SK-N-SH (cell line): ENCODE measurements at regions not wholly inside any gene's neighbourhood (a gene's known extent, or its start where the extent isn't known, plus 50 kb on each side); places are given as distances from the start of the nearest gene placed in this dataset.

ENCODE experiments used
- TF ChIP-seq, protein P1 (sequence below): IDR thresholded peaks from 2 replicates; pipeline ENCODE4 v1.4.0; 2012; ENCODE audit warnings: low read depth
- TF ChIP-seq, protein P2 (sequence below): IDR thresholded peaks from 2 replicates; pipeline ENCODE4 v1.4.0; 2012; ENCODE audit warnings: low read depth, borderline replicate concordance

DNA sequence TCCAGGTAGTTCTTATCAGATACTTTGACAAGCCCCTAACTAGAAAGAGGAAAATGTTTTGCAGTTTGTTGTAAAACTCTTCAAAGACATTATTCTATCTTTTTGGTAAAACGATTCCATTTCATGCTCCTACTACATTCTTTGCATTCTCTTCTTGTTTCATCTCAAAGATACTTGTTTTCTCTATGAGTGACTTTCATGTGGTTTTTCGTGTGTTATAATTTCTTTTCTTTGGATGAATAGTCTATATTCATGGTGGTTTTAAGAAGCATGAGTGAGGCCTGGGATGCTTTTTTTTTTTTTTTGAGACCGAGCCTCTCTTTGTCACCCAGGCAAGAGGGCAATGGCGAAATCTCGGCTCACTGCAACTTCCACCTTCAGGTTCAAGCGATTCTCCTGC is 292.5 kb upstream of the LYZL1 start:
- TF ChIP-seq, protein P1, sequence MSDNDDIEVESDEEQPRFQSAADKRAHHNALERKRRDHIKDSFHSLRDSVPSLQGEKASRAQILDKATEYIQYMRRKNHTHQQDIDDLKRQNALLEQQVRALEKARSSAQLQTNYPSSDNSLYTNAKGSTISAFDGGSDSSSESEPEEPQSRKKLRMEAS: no peak
- TF ChIP-seq, protein P2, sequence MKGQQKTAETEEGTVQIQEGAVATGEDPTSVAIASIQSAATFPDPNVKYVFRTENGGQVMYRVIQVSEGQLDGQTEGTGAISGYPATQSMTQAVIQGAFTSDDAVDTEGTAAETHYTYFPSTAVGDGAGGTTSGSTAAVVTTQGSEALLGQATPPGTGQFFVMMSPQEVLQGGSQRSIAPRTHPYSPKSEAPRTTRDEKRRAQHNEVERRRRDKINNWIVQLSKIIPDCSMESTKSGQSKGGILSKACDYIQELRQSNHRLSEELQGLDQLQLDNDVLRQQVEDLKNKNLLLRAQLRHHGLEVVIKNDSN: no peak
